GM12873 (cell line): ENCODE measurements at regions not wholly inside any gene's neighbourhood (a gene's known extent, or its start where the extent isn't known, plus 50 kb on each side); places are given as distances from the start of the nearest gene placed in this dataset.

ENCODE experiments used
- CTCF ChIP-seq: IDR thresholded peaks from 2 replicates; pipeline ENCODE4 v1.5.1; 2012; ENCODE audit warnings: low read depth, mild to moderate bottlenecking, moderate library complexity, low read length, control low read depth; ENCODE audit not compliant: insufficient read depth; ENCODE audit errors: missing control alignments

- TF ChIP-seq CTCF = no peak
Observed at GRCh38 chr20:40956542-40957264, 71.9 kb upstream of the TOP1 start.

DNA sequence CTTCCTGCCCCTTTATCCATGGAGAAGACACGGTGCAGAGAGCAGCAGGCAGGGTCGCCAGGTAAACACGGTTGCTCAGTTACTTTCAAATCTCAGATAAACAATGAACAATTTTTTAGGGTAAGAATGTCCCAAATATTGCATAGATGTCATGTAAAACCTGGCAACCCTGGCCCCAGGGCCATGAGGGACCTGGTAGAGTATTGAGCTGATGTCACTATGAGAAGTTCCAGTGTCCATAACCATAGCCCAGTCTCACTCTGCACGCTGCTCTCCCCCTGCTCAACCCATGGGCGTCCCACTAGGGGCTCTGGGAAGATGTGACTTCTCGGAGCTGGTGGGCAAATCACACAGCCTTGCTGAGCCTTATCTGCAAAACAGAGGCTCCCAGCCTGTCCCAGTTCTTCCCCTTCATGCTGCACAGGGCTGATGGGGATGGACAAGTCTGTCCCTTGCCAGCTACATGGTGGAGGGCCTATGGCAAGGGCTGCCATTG, 71.3 kb upstream of the TOP1 start:
- no peak for TF ChIP-seq CTCF

DNA sequence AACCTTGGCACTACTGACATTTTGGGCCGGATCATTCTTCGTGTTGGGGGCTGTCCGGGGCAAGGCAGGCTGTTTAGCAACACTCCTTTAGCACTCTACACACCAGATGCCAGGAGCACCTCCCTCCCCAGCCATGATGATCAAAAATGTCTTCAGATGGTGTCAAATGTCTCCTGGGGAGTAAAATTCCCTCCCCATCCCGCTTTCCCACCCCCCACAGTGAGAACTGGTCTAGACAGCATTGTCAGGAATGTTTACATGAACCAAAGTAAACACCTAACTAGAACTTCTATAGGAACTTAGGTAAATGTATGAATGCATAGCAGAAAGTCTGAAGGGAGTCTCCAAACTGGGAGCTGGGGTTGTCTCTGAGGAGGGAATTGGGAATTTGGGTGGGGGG, 70.0 kb upstream of the TOP1 start:
- TF ChIP-seq CTCF = no peak

GRCh38 chr20:40959325-40960092, 69.1 kb upstream of the TOP1 start:
- no peak for TF ChIP-seq CTCF

GRCh38 chr20:40960101-40960500, 68.5 kb upstream of the TOP1 start:
- TF ChIP-seq CTCF = no peak

DNA sequence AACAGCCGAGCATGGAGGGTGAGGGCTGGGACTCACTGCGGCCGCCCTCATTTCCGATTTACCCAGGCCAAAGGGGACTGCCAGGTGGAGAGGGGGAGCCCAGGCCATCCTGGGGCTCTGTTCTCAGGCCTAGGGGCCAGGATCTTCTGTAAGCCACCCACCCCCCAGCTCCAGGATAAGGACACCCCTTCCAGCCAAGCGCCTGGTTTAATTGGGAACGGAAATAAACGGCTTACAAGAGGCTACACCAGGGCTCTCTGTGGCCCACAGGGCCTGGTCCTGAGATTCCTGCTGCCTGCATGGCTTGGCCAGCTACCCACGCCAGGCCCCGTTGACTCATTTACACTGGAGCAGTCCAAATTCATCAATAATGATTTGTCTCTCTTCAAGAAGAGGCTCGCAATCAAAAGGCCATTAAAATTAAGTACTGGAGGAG, 68.1 kb upstream of the TOP1 start:
- TF ChIP-seq CTCF = no peak

DNA sequence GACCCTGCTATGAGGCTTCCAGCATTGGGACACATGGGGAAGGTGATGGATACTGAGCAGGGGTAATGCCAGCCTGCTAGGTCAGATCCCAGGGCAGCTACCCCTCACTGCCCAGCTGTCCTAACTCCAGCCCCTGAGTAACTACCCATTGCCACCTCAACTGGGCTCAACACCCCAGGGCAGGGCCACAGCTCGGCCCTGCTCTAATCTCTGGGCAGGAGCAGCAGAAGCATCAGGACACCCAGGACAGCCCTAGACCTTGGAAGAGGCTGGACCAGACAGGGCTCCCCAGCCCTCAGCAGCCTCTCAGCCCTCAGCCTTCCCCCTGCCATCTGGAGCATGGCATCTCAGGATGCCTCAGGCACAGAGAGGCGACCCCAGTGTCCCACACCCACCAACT, 67.4 kb upstream of the TOP1 start:
- TF ChIP-seq CTCF = no peak
